ENCODE measurements at regions not wholly inside any gene's neighbourhood (a gene's known extent, or its start where the extent isn't known, plus 50 kb on each side); places are given as distances from the start of the nearest gene placed in this dataset.
A peak's percentile ranks its signal among the peaks of the same experiment; 100 is the strongest.

GRCh38 chr2:6341588-6342129, 524.0 kb downstream of the CMPK2 start:
- ATAC-seq: no peak
- TF ChIP-seq TOX (CRISPR knock-in tag; IDR thresholded peaks at IDR 0.05; ENCODE audit: borderline replicate concordance): no peak
- peak; percentile 60 for TF ChIP-seq ZFP30 (CRISPR knock-in tag; IDR thresholded peaks at IDR 0.05)
- peak; percentile 48 for TF ChIP-seq ISL1 (CRISPR knock-in tag; IDR thresholded peaks at IDR 0.05)
- TF ChIP-seq TSHZ2 (CRISPR knock-in tag; IDR thresholded peaks at IDR 0.05): peak; percentile 64; the same call in 1 of the 2 replicates
- no peak for TF ChIP-seq GLIS3 (CRISPR knock-in tag; IDR thresholded peaks at IDR 0.05)
- TF ChIP-seq POU6F1 (CRISPR knock-in tag; IDR thresholded peaks at IDR 0.05; ENCODE audit: borderline replicate concordance, low read depth): no peak
- no peak for TF ChIP-seq ZNF70 (CRISPR knock-in tag; IDR thresholded peaks at IDR 0.05)
- no peak for TF ChIP-seq SNAI2 (CRISPR knock-in tag; IDR thresholded peaks at IDR 0.05)
- peak; percentile 82 for TF ChIP-seq TCF4 (CRISPR knock-in tag; IDR thresholded peaks at IDR 0.05; ENCODE audit: borderline replicate concordance)

GRCh38 chr2:6342273-6342920, 523.3 kb downstream of the CMPK2 start:
- TF ChIP-seq ZNF565 (CRISPR knock-in tag; conservative IDR thresholded peaks at IDR 0.05; ENCODE audit: low read depth) (no peak), ZNF8 (CRISPR knock-in tag; IDR thresholded peaks at IDR 0.05) (no peak), GLIS3 (CRISPR knock-in tag; IDR thresholded peaks at IDR 0.05) (no peak)
- no peak for ATAC-seq

- ATAC-seq: no peak
- no peak for TF ChIP-seq PPARA (CRISPR knock-in tag; IDR thresholded peaks at IDR 0.05; ENCODE audit: borderline replicate concordance)
- no peak for TF ChIP-seq TSHZ2 (CRISPR knock-in tag; IDR thresholded peaks at IDR 0.05)
- no peak for TF ChIP-seq ZC3H10 (CRISPR knock-in tag; IDR thresholded peaks at IDR 0.05)
- no peak for TF ChIP-seq TCF4 (CRISPR knock-in tag; IDR thresholded peaks at IDR 0.05; ENCODE audit: borderline replicate concordance)
- TF ChIP-seq ZNF565 (CRISPR knock-in tag; conservative IDR thresholded peaks at IDR 0.05; ENCODE audit: low read depth): no peak
- no peak for TF ChIP-seq CSRNP3 (CRISPR knock-in tag; IDR thresholded peaks at IDR 0.05)
- no peak for TF ChIP-seq ARNTL (CRISPR knock-in tag; IDR thresholded peaks at IDR 0.05; ENCODE audit: borderline replicate concordance, low read depth)
- no peak for TF ChIP-seq ISL1 (CRISPR knock-in tag; IDR thresholded peaks at IDR 0.05)
- no peak for TF ChIP-seq ZFP3 (CRISPR knock-in tag; IDR thresholded peaks at IDR 0.05)
- TF ChIP-seq GLIS3 (CRISPR knock-in tag; IDR thresholded peaks at IDR 0.05): no peak
- TF ChIP-seq ESRRG (CRISPR knock-in tag; IDR thresholded peaks at IDR 0.05): no peak
- TF ChIP-seq ZNF8 (CRISPR knock-in tag; IDR thresholded peaks at IDR 0.05): no peak
- no peak for TF ChIP-seq RARB (CRISPR knock-in tag; IDR thresholded peaks at IDR 0.05)
Measured at GRCh38 chr2:6343076-6343475, 522.6 kb downstream of the CMPK2 start.

- no peak for TF ChIP-seq ZNF8 (CRISPR knock-in tag; IDR thresholded peaks at IDR 0.05)
- TF ChIP-seq TCF4 (CRISPR knock-in tag; IDR thresholded peaks at IDR 0.05; ENCODE audit: borderline replicate concordance): no peak
- TF ChIP-seq CSDC2 (CRISPR knock-in tag; IDR thresholded peaks at IDR 0.05): no peak
- TF ChIP-seq ZFP3 (CRISPR knock-in tag; IDR thresholded peaks at IDR 0.05): no peak
- TF ChIP-seq CSRNP3 (CRISPR knock-in tag; IDR thresholded peaks at IDR 0.05): no peak
- TF ChIP-seq BACH2 (CRISPR knock-in tag; IDR thresholded peaks at IDR 0.05; ENCODE audit: borderline replicate concordance): no peak
- TF ChIP-seq TOX (CRISPR knock-in tag; IDR thresholded peaks at IDR 0.05; ENCODE audit: borderline replicate concordance): no peak
- no peak for ATAC-seq
Measured at GRCh38 chr2:6352247-6352646, 513.5 kb downstream of the CMPK2 start.

Measured in SK-N-SH treated with all-trans-retinoic acid at 6 μM for 48 hours (cell line).